ENCODE measurements at regions not wholly inside any gene's neighbourhood (a gene's known extent, or its start where the extent isn't known, plus 50 kb on each side); places are given as distances from the start of the nearest gene placed in this dataset.

DNA sequence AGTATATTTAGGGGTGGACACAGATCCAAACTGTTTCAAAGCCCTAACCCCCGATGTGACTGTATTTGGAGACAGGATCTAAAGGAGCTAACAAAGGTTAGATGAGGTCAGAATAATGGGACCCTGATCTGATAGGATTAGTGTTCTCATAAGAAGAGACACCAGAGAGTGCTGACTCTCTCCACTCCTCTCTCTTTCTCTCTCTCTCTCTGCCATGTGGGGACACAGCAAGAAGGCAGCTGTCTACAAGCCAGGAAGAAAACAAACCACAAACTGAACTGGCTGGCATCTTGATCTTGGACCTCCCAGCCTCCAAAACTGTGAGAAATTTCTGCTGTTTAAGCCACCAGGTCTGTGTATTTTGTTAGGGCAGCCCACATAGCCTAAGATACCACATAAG, 84.7 kb upstream of the KDM7A start:
- TF ChIP-seq, protein P1, sequence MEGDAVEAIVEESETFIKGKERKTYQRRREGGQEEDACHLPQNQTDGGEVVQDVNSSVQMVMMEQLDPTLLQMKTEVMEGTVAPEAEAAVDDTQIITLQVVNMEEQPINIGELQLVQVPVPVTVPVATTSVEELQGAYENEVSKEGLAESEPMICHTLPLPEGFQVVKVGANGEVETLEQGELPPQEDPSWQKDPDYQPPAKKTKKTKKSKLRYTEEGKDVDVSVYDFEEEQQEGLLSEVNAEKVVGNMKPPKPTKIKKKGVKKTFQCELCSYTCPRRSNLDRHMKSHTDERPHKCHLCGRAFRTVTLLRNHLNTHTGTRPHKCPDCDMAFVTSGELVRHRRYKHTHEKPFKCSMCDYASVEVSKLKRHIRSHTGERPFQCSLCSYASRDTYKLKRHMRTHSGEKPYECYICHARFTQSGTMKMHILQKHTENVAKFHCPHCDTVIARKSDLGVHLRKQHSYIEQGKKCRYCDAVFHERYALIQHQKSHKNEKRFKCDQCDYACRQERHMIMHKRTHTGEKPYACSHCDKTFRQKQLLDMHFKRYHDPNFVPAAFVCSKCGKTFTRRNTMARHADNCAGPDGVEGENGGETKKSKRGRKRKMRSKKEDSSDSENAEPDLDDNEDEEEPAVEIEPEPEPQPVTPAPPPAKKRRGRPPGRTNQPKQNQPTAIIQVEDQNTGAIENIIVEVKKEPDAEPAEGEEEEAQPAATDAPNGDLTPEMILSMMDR (IDR thresholded peaks at IDR 0.05; ENCODE audit: insufficient read depth, low read depth, low read length), result no peak
- no peak for TF ChIP-seq EZH2 (IDR thresholded peaks at IDR 0.05; ENCODE audit: insufficient read depth, low read length)

Measured in astrocyte (in vitro differentiated cells and primary cell).